H1 (cell line): ENCODE measurements at regions not wholly inside any gene's neighbourhood (a gene's known extent, or its start where the extent isn't known, plus 50 kb on each side); places are given as distances from the start of the nearest gene placed in this dataset.

Experiments used
- BACH1 ChIP-seq: IDR thresholded peaks from 2 replicates; pipeline ENCODE4 v1.6.1; 2012; ENCODE audit warnings: low read length, improper control_type of control experiment
- JUND ChIP-seq: IDR thresholded peaks from 2 replicates; pipeline ENCODE4 v1.6.1; 2011; ENCODE audit warnings: mild to moderate bottlenecking, improper control_type of control experiment, low read length
- RNF2 ChIP-seq: fragments of 200-900, 300-1000 bp; sonication (generic); IDR thresholded peaks from 2 replicates; pipeline ENCODE4 v1.7.1; 2016; ENCODE audit warnings: borderline replicate concordance, low read depth, mild to moderate bottlenecking, antibody characterized with exemption, low read length; ENCODE audit not compliant: poor library complexity, severe bottlenecking; ENCODE audit errors: missing control alignments
- SIX5 ChIP-seq: IDR thresholded peaks from 2 replicates; pipeline ENCODE4 v1.6.1; 2011; ENCODE audit warnings: mild to moderate bottlenecking, low read depth, low read length

GRCh38 chr13:40492511-40492910 is 173.9 kb downstream of the FOXO1 start (continued):
- TF ChIP-seq JUND (no peak), SIX5 (no peak), BACH1 (no peak), RNF2 (no peak)
- TF ChIP-seq, all 59 proteins: peak for 0
